DMS53 (cell line): ENCODE measurements at regions not wholly inside any gene's neighbourhood (a gene's known extent, or its start where the extent isn't known, plus 50 kb on each side); places are given as distances from the start of the nearest gene placed in this dataset.

Experiments
- DNase-seq: peaks from one replicate; lab custom pipeline; 2025; lab: John Stamatoyannopoulos, UW

DNA sequence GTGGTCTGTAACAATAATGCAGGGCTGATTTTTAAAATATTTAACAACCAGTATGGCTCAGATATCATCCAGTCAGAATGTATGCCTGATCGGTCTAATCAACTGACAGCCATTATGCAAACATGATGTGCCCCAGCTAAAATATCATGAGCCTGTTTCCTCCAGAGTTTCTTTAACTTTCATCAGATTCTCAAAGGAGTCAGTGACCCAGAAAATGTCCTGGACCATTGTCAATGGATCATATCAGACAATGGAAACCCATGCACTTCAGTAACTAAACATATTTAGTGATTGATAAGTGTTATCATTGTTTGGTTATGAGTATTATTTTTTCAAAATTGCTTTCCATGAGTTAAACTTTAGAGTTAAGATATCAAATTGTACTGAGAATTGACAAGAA is 173.5 kb downstream of the LMBRD1 start:
- DNase-seq, result no peak

DNA sequence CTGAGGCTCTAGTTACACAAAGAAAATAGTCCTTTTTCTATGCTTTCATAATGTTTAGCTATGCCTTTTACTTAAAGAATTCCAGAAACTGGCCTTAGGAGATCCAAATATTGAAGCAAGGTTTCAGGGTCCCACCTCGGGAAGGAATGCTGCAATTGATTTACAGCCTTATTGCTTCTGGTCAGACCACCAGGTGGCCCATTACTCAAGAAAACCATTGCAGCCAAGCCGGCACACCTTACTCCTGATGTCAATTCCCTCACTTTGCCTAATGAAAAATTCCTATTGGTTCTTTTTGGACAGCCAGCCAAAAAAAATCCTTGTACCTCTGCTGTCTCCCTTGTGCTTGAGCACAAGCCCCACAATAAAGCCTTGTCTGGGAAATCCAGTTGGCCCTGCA is 173.9 kb downstream of the LMBRD1 start:
- DNase-seq, result no peak

DNA sequence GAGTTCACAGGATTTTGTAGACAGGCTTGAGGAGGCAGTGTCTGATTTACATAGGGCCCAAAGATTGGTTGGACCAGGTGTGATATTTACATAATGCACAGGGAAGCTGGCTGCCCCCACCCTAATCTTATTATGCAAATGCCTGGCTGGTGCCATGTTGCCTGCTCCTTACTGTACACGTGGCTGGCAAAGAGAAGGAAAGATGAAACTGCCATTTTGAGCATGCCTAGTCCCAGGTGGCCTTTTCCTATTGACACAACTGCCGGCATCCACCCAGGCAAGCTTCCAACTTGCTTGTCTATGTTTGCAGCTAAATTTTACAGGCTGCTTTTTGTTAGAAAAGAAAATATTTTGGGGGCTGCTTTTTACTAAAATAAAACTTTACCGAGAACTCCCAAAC is 174.6 kb downstream of the LMBRD1 start:
- peak; percentile 11 for DNase-seq

DNA sequence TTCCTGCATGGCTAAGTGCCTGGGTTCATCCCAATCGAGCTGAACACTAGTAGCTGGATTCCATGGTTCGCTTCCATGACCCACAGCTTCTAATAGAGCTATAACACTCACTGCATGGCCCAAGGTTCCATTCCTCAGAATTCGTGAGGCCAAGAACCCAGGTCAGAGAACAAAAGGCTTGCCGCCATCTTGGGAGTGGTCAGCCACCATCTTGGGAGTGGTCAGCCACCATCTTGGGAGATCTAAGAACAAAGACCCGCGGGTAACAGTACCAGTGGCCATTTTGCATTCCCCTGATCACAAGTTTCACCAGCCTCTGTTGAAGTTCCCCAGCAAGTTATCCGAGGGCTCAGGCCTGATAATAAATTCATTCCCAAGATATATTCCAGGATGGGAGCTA is 179.6 kb downstream of the LMBRD1 start:
- no peak for DNase-seq

DNA sequence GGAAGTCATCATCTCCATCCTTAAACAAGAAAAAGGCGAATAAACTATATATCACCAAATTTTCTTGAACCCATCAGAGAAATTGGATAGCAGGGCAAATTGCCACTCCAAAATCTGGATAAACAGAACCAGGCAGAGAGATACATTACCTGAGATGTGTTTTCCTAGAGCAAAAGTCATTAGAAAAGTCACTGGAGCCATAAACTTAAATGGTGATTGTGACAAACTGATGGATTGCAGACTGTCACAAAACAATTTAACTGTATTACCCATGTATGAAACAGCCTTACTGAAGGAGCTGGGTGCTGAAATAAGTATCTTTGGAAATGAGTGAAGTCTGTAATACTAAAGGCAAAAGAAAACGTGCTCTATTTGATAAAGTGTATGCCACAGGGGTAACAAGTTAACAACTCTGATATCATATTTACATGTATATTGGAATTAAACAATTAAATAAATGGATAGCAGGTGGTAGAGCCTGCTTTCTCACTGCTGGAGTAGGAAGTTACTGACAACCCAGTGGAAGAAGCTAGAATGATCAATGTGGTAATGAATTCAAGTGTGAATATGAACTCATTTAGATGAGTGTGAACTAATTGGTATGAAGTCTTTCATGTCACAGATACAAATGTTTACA is 186.9 kb downstream of the LMBRD1 start:
- DNase-seq, result no peak

DNA sequence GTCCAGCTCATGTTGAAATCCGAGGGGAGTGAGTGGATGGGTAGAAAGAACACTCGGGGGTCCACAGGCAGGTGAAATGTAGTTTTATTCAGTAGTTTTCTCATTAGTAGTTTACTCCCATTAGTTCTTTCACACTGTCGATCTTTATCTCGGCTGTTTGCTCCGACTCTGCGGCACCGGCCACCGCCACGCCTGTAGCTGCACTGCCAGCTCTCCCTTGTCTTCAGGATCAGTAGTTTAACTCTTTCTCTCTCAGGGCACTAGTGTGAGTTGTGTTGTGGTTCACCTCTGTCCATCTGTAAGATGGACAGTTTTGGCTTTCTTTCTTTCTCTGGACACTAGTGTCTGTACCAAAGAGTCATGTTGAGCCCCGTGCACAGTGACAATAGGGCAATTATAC is 195.7 kb downstream of the LMBRD1 start:
- DNase-seq, result no peak

DNA sequence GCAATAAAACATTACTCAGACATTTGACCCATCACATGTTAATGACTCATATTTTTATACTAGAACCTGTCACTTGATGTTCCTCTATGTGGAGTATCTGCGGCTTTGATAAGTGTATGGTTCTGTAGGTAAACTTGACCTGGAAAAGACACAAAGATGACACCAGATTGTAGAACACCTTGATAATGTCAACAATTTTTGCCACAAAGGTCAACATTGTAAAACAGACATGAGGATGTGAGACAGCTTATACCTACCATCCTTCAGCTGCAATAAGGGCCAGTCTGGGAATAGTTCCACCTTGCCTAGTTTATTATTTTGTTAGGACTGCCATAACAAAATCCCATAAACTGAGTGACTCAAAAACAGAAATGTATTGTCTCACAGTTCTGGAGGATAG is 202.4 kb downstream of the LMBRD1 start:
- DNase-seq, result peak; percentile 47

DNA sequence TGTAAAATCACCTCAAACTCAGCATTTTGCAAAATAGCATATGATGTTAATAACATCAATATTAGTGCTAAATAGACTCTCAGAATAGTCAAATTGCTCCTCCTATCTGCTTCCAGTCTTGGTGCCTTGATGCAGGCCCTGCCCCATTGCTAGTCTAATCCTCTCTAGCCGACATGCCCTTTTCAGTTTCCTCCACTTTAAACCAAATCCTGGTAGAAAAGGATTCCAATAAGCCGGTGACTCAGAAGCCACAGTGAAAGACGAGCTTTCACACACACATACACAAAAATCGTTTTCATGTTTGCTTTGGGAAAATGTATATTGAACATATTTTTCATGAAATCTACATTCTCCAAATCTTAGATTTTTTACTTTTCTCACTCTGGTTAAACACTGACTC is 203.1 kb downstream of the LMBRD1 start:
- peak; percentile 23 for DNase-seq

DNA sequence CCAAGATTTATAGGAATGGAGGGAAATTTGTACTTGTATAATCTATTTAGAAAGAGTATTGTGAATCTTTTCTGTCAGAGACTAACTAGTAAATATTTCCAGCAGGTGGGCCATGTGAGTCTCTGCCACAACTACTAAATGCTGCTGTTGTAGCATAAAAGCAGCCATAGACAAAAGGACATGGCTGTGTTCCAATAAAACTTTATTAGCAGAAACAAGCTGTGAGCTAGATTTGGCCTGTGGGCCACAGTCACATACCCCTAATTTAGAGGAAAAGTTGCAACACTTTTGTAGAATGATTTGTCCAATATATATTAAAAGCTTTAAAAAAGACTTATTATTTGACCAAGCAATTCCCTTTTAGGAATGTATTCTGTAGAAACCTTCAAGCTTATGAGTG is 207.2 kb downstream of the LMBRD1 start:
- no peak for DNase-seq

DNA sequence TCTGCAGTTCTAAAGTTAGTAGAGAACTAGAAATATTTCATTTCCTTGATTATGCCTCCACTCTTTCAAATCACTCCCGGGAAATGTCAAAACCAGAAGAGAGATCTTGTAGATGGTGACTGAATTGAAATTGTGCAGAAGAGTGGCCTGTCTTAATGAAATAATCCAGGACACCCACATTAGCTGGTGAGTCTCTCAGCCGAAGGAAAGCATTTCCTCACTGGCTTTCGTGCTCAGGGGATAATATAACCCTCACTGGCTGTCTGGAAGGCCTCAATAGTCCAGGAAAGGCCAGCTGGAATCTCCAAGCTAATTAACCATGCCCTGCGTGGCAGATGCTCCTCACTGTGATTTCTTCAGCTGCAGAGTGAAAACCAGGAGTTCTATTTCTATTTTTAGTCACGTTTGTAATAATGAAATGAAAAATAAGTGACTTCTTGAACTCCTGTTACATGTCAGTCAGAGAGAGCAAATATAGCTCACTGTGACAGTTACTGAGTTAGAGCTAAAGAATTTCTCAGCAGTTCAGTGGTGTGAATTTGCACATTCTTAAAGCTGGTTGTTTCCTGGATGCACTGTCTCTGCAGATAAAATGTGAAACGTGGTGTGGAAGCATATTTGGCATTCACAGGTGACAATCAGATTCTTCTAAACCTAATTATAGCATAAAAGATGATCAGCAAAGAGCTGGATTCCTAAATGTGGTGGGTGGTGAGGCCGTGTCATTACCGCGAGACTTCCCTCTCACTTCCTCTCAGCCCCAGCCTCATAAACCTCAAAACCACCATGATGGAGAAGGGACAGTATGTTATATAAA is 211.7 kb downstream of the LMBRD1 start:
- no peak for DNase-seq

DNA sequence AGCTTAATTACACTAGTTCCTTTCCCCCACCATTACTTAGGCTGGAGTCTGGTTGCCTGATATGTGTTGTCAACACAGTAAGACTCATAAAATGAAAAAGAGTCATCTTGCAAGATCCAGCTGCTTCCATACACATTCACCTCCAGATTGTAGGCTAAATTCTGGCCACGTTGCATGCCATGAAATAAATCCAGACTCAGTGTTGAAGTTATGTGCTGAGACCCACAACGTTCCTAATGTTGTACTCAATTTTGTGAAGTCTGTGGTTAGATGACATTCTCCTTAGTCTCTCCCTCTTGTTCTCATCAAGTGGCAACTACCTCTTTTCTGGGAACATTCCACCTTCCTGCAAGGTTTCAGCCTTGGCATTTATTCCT is 212.3 kb downstream of the LMBRD1 start:
- DNase-seq, result no peak

DNA sequence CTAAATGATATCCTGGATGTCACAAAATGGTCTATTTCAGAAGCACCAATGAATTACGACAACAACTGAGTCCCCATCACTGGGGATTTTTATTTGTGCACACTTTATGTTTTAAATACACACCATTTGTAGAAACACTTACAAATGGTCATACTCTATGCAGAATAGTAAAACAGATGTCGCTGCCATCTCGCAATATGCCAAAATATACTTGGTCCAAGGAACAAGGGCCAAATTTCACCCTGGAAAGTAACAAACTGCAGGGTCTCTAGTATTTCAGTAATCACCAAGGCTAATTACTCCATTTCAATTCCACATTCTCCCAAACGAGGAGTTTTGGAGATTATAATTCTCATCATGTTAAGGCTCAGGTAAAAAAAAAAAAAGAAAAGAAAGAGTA is 215.2 kb downstream of the LMBRD1 start:
- DNase-seq, result no peak

DNA sequence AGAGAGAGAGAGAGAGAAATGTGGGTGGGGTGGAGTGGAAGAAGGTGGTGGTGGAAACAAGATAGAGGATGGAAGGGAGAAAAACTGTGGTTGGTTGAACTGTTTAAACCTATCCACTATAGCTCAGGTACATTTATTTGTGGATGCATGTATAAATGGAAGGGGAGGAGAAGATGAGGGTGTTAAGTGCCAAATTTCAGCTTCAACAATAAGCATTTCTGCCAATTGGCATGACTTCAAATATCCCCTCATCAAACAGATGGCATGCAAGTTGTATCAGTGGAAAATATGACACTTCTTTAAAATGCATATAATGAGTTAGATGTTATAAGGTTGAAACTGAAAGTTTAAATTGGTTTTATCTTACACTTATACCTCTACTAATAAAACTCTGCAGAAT is 216.1 kb downstream of the LMBRD1 start:
- no peak for DNase-seq

DNA sequence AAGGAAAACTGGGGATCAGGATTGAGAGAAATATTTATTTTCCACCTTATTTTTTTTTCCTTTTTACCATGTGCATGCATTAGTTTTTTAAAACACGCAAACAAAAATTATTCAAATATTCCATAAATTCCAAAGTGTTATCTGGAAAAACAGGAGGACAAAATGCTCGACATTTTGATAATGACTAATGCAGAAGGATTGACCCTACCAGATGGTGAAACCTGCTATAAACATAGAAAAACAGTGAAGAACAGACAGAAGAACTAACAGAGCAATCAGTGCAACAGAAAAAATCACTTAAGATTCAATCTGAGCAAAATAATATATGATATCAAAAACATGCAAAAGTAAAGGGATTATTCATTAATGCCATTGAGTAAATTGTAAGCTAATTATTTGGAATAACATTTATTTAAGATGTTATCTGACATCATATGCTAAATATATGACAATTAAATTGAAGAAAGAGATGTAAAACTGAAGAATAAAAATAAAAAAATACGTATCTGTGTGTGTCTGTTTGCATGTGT is 218.4 kb downstream of the LMBRD1 start:
- DNase-seq, result no peak

DNA sequence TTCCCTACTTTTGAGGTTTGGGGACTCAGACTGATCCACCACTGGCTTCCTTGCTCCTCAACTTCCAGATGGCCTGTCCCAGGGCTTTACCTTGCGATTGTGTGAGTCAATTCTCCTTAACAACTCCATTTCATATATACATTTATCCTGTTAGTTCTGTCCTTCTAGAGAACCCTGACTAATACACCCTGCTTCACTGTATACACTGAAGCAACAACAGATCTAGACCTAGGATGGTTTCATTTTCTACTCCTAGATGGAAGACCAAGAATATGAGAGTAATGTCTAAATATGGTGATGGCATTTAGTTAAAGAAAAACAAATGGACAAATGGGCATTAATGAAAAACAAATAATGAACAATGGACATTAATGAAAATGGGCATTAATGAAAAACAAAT is 225.6 kb downstream of the LMBRD1 start:
- DNase-seq, result no peak

DNA sequence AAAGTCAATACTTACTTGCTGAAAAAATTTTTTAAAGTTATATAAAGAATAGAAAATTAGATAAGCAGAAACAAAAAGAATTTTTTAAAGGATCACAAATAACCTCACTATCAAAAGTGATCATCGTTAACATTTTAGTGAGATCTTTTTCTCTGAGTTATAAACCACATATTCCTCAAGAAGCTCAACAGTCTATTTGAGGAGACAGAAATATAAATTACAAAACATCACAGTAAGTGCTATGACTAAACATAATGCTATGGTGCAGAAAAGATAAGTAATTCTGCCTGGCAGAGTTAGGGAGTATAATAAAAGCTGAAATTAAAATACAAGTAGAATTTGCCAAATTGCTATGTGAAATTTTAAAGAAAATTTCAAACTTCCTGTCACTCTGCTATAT is 226.7 kb downstream of the LMBRD1 start:
- no peak for DNase-seq

DNA sequence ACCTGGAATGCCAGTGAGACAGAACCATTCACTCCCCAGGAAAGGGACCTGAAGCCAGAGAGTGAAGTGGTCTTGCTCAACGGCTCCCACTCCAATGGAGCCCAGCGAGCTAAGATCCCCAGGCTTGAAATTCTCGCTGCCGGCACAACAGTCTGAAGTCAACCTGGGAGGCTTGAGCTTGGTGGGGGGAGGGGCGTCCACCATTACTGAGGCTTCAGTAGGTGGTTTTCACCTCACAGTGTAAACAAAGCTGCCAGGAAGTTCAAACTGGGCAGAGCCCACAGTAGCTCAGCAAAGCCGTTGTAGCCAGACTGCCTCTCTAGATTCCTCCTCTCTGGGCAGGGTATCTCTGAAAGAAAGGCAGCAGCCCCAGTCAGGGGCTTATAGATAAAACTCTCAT is 236.2 kb downstream of the LMBRD1 start:
- DNase-seq, result peak; percentile 13

DNA sequence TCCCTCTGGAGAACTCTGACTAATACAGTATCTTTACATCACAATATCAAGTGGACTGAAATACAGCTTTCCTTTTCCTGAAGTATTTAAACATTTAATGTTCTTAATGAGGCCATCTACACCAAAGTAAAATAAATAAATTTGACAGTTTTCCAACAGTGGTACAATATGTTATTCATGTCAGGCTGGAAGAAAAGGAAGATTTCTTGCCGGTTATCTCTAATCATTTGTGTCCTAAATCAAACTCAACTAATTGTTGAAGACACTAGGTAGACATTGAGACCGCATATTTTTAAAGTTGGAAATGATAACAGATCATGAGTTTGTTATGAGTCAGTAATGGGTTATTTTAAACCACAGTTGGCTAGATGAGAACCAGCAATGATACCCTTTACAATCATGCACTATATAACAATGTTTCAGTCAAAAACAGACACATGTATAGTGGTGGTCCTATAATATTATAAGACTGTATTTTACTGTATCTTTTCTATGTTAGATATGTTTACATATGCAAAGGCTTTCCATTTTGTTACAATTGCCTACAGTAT is 241.6 kb downstream of the LMBRD1 start:
- no peak for DNase-seq

DNA sequence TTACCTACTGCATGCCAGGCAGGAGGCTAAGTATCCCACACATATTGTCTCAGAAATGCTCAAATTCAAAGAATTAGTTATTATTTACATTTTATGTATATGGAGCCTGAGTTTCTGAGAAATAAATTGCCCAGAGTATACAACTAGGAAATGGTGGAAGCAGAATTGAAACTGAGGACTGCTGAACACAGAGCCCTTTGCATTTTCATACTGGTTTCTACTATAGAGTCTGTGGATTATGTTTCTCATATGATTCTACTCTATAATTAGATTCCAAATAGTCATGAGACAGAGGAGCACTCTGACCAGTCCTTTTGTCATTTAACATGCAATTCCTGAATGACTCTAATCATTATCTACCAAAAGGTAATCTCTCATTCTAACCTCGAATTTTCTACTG is 254.3 kb downstream of the LMBRD1 start:
- DNase-seq, result no peak

DNA sequence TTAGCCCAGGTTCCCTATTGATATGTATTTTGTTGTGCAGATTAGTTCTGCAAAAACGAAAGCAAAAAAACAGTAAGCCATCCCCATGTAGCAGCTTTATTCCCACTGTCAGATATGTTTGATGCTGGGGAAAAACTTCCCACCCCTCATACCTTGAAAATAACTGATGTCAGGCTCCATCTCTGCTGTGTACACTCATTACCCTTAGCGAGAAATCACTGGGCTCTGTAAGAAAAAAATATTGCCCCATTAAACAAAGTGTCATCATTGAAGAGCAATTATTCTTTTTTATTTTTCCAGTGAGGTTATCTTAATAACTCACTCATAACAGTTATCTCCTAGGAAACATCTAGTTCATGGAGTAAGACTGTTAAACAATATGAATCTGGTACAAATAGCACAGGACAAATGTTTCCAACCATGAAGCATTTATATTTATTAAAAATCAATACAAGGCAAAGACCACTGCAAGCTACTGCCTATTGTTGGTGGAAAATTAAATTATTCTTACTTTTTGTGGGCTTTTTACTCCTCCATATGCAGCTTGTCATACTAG is 268.8 kb downstream of the LMBRD1 start:
- no peak for DNase-seq

DNA sequence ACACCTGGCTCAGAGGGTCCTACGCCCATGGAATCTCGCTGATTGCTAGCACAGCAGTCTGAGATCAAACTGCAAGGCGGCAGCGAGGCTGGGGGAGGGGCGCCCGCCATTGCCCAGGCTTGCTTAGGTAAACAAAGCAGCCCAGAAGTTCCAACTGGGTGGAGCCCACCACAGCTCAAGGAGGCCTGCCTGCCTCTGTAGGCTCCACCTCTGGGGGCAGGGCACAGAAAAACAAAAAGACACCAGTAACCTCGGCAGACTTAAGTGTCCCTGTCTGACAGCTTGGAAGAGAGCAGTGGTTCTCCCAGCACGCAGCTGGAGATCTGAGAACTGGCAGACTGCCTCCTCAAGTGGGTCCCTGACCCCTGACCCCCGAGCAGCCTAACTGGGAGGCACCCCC is 281.3 kb downstream of the LMBRD1 start:
- DNase-seq, result peak; percentile 49

DNA sequence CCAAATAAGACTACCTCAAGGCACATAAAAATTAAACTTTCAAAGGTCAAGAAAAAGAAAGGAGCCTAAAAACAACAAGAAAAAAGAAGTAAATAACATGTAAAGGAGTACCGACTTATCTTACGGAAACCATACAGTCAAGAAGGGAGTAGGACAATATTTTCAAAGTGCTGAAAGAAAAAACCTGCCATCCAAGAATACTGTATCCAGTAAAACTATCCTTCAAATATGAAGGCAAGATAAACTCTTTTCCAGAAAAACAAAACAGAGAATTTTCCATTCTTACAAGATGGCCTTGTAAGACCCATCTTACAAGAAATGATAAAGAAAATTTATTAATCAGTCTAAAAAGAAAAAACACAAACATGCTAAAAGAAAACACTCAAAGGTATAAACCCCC is 302.2 kb downstream of the LMBRD1 start:
- DNase-seq, result peak; percentile 29

DNA sequence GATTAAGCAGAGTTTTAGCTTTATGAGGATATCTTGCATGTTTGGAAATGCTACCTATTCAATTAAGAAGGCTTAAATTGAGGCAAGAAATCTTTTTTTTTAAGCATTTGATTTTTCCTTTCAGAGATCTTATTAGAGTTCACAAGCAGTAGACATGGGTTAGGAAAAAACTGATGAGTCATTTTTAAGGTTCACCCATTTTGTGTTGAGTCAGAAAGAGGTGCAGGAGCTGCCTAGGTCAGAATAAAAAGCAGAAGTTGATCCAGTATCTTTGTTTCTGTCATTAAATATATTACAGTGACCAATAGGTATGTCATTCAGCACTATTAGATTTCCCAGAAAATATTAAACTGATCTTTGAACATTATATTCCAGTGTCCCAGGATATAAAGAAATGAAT is 306.8 kb downstream of the LMBRD1 start:
- DNase-seq, result no peak
